HepG2 (cell line): ENCODE measurements at regions not wholly inside any gene's neighbourhood (a gene's known extent, or its start where the extent isn't known, plus 50 kb on each side); places are given as distances from the start of the nearest gene placed in this dataset.

Source experiments
- ATAC-seq: fragments of 200-7000 bp; cut with Tn5 transposase; 3 replicates; pipeline ENCODE4 v1.9.1; 2020; ENCODE audit warnings: mild to moderate bottlenecking, moderate library complexity
- BruUV-seq: library from RNA; stranded (reverse); fragments of 400-500 nt; replicated peaks from 2 replicates; lab custom pipeline; 2021; lab: Mats Ljungman, UMichigan
- CTCF ChIA-PET: fragments of 300-600 bp; formaldehyde crosslinking; extraction: SDS; loops from one replicate; lab custom pipeline; 2021; ENCODE audit warnings: low total read pairs, inconsistent platforms, low intra/inter-chr PET ratio; lab: Yijun Ruan, JAX
- POLR2A ChIA-PET: fragments of 350-600 bp; sonication (Branson Sonifier 250); formaldehyde crosslinking; loops from one replicate; lab custom pipeline; 2020; ENCODE audit warnings: antibody characterized with exemption, inconsistent platforms; lab: Yijun Ruan, JAX
- DNase-seq: peaks from one replicate; pipeline ENCODE4 v3.0.0-alpha.2; 2015; ENCODE audit warnings: low spot score
- FAIRE-seq: peaks from 3 replicates; lab custom pipeline; 2011; peaks lifted over from hg19 to GRCh38; lab: Jason Lieb, UNC
- H2AFZ ChIP-seq: one replicate; pipeline ENCODE4 v1.6.1; 2011; ENCODE audit warnings: low read length, inconsistent platforms
- H3K27ac ChIP-seq: fragments of 300-600 bp; 3 replicates; pipeline ENCODE4 v1.8.0; 2011; ENCODE audit warnings: mixed run types, mild to moderate bottlenecking, mixed read lengths, low read length, inconsistent platforms; ENCODE audit not compliant: insufficient read depth; ENCODE audit errors: extremely low read length
- H3K27me3 ChIP-seq, 2 experiments: fragments of 200-600 bp in 1 of 2; 2 replicates in 1 of 2; 3 replicates in 1 of 2; pipeline versions ENCODE4 v1.6.0 to v1.8.0; 2011; ENCODE audit warnings: low read length in 2 of 2, mild to moderate bottlenecking in 2 of 2, moderate library complexity in 2 of 2, inconsistent platforms in 1 of 2; ENCODE audit not compliant: insufficient read depth in 2 of 2, control insufficient read depth in 1 of 2
- H3K36me3 ChIP-seq, 2 experiments: fragments of 200-600 bp in 1 of 2; replicated peaks in 1 of 2; 2 replicates in 1 of 2; 3 replicates in 1 of 2; pipeline versions ENCODE4 v1.5.1 to v1.8.0; 2011; ENCODE audit warnings: low read length in 2 of 2, inconsistent platforms in 1 of 2; ENCODE audit not compliant: insufficient read depth in 2 of 2, control insufficient read depth in 1 of 2
- H3K4me1 ChIP-seq: 2 replicates; pipeline ENCODE4 v1.5.1; 2012; ENCODE audit warnings: low read length, inconsistent platforms; ENCODE audit not compliant: insufficient read depth
- H3K4me2 ChIP-seq: 2 replicates; pipeline ENCODE4 v1.6.0; 2011; ENCODE audit warnings: low read depth, low read length, inconsistent platforms
- H3K4me3 ChIP-seq, 3 experiments: fragments of 200-600 bp in 1 of 3; sonication (generic), shearing (Covaris generic) in 1 of 3; replicated peaks in 1 of 3; 2 replicates each; pipeline ENCODE4 v1.5.1; 2011 to 2016; ENCODE audit warnings: low read length in 3 of 3, inconsistent platforms in 2 of 3, low read depth in 2 of 3, mild to moderate bottlenecking in 2 of 3, control low read depth in 1 of 3, mixed read lengths in 1 of 3; ENCODE audit not compliant: insufficient read depth in 1 of 3
- H3K79me2 ChIP-seq: one replicate; pipeline ENCODE4 v1.6.1; 2011; ENCODE audit warnings: low read length, inconsistent platforms; ENCODE audit not compliant: insufficient read depth
- H3K9ac ChIP-seq: 2 replicates; pipeline ENCODE4 v1.6.0; 2011; ENCODE audit warnings: mild to moderate bottlenecking, low read depth, low read length, inconsistent platforms; ENCODE audit not compliant: insufficient read depth
- H3K9me3 ChIP-seq: 2 replicates; pipeline ENCODE4 v1.5.1; 2012; ENCODE audit warnings: mild to moderate bottlenecking, low read length
- H4K20me1 ChIP-seq: 2 replicates; pipeline ENCODE4 v1.6.0; 2011; ENCODE audit warnings: inconsistent platforms, mild to moderate bottlenecking, low read length, moderate library complexity; ENCODE audit not compliant: insufficient read depth
- GATAD1 ChIP-seq: IDR thresholded peaks from 2 replicates; pipeline ENCODE4 v1.6.1; 2016; ENCODE audit warnings: missing genetic modification reagents, missing compliant biosample characterization
- TERF1 ChIP-seq: sonication (generic); formaldehyde crosslinking; IDR thresholded peaks from 2 replicates; pipeline ENCODE4 v1.8.0; 2022; ENCODE audit warnings: mild to moderate bottlenecking, missing genetic modification reagents, moderate library complexity
- ZNF10 ChIP-seq: sonication (generic); formaldehyde crosslinking; IDR thresholded peaks from 2 replicates; pipeline ENCODE4 v1.4.0; 2020; ENCODE audit warnings: mild to moderate bottlenecking, low read depth, missing genetic modification reagents, borderline replicate concordance
- ZNF234 ChIP-seq: sonication (generic); formaldehyde crosslinking; conservative IDR thresholded peaks from 2 replicates; pipeline ENCODE4 v1.5.1; 2020; ENCODE audit warnings: mild to moderate bottlenecking, missing genetic modification reagents
- ZNF326 ChIP-seq: sonication (generic); formaldehyde crosslinking; IDR thresholded peaks from 2 replicates; pipeline ENCODE4 v1.4.0; 2020; ENCODE audit warnings: missing genetic modification reagents, borderline replicate concordance
- ZNF510 ChIP-seq: sonication (generic); formaldehyde crosslinking; IDR thresholded peaks from 2 replicates; pipeline ENCODE4 v1.4.0; 2020; ENCODE audit warnings: low read depth, mild to moderate bottlenecking, missing genetic modification reagents
- ZNF512 ChIP-seq: sonication (generic); formaldehyde crosslinking; IDR thresholded peaks from 2 replicates; pipeline ENCODE4 v1.4.0; 2020; ENCODE audit warnings: mild to moderate bottlenecking, missing genetic modification reagents
- ZNF572 ChIP-seq: sonication (generic); formaldehyde crosslinking; IDR thresholded peaks from 2 replicates; pipeline ENCODE4 v1.5.1; 2020; ENCODE audit warnings: mild to moderate bottlenecking, missing genetic modification reagents
- WGBS: methylation state at CpG from one replicate; pipeline ENCODE4 v1.1.6; 2017; ENCODE audit warnings: low lambda C conversion rate; 5-methylcytosine and 5-hydroxymethylcytosine counted together
- in situ Hi-C: cut with HindIII; loops from 2 replicates; pipeline ENCODE4 v1.10.0; 2017; ENCODE audit warnings: low pct_unique_long_range_greater_than_20kb; ENCODE audit not compliant: extremely low pct_ligation_motif_present
- intact Hi-C: fragments of 100-400 bp; cut with micrococcal nuclease; formaldehyde crosslinking; loops from one replicate; pipeline ENCODE4 v1.10.0; 2022; ENCODE audit not compliant: unreplicated experiment

GRCh38 chr6:4624726-4625125 lies 151.5 kb upstream of the CDYL start:
- Histone ChIP-seq H3K27ac (no peak overlapping the region), H3K9ac (no peak overlapping the region), H3K4me2 (no peak overlapping the region), H3K36me3 (no peaks in the 10 kb centered on the region), H3K79me2 (no peaks in the 10 kb centered on the region), H3K4me3 (no peak overlapping the region), H4K20me1 (no peaks in the 10 kb centered on the region), H3K9me3 (peaks cover 11% of the 10 kb centered on the region), H2AFZ (no peak overlapping the region), H3K4me1 (no peaks in the 10 kb centered on the region), H3K27me3 (peaks cover 0 to 14% of the 10 kb centered on the region in 2 experiments; a peak in 3 of 5 replicates)
- 4% methylated on average over 7 of the region's 7 CpGs for WGBS
- TF ChIP-seq GATAD1 (CRISPR knock-in tag) = no peak
- no peak for TF ChIP-seq ZNF326
- no peak for TF ChIP-seq TERF1 (CRISPR knock-in tag)
- TF ChIP-seq ZNF10 (CRISPR knock-in tag) = no peak
- no peak for TF ChIP-seq ZNF572 (CRISPR knock-in tag)
- intact Hi-C loops (no loop called here), in situ Hi-C loops (no loop called here)
- BruUV-seq = no TSS peak
- DNase-seq (no peak), ATAC-seq (no peak), FAIRE-seq (no peak)
- CTCF ChIA-PET = no interaction called here
- POLR2A ChIA-PET = no interaction called here

- Histone ChIP-seq H3K4me3 (no peak overlapping the region), H3K9ac (no peak overlapping the region), H3K27me3 (peaks cover 0 to 34% of the 10 kb centered on the region in 2 experiments; a peak in 4 of 5 replicates)
- intact Hi-C loops = no loop called here
- BruUV-seq = no TSS peak
- TF ChIP-seq ZNF510 (CRISPR knock-in tag) = no peak
- TF ChIP-seq ZNF512 (CRISPR knock-in tag) = no peak
- TF ChIP-seq ZNF234 (CRISPR knock-in tag) = no peak
- TF ChIP-seq, all 625 proteins: peak for 0
- DNase-seq = no peak
- POLR2A ChIA-PET = no interaction called here
- Histone ChIP-seq H3K36me3 (no peaks in the 10 kb centered on the region), H4K20me1 (no peaks in the 10 kb centered on the region), H3K27ac (no peak overlapping the region), H3K4me2 (no peak overlapping the region), H3K9me3 (no peaks in the 10 kb centered on the region), H3K4me1 (no peaks in the 10 kb centered on the region), H2AFZ (no peak overlapping the region), H3K79me2 (no peaks in the 10 kb centered on the region)
- CTCF ChIA-PET = no interaction called here
- in situ Hi-C loops = no loop called here
- no peak for FAIRE-seq
- ATAC-seq = no peak
- WGBS = 6% methylated on average over 12 of the region's 12 CpGs
These were observed 155.7 kb upstream of the CDYL start for GRCh38 chr6:4620284-4621151.
